ENCODE measurements at regions not wholly inside any gene's neighbourhood (a gene's known extent, or its start where the extent isn't known, plus 50 kb on each side); places are given as distances from the start of the nearest gene placed in this dataset.
A peak's percentile ranks its signal among the peaks of the same experiment; 100 is the strongest.
"Not testable (repeated sequence)": the region's sequence is repeated elsewhere in the genome, so short reads cannot be mapped to it uniquely, and the experiment has no call there.

DNA sequence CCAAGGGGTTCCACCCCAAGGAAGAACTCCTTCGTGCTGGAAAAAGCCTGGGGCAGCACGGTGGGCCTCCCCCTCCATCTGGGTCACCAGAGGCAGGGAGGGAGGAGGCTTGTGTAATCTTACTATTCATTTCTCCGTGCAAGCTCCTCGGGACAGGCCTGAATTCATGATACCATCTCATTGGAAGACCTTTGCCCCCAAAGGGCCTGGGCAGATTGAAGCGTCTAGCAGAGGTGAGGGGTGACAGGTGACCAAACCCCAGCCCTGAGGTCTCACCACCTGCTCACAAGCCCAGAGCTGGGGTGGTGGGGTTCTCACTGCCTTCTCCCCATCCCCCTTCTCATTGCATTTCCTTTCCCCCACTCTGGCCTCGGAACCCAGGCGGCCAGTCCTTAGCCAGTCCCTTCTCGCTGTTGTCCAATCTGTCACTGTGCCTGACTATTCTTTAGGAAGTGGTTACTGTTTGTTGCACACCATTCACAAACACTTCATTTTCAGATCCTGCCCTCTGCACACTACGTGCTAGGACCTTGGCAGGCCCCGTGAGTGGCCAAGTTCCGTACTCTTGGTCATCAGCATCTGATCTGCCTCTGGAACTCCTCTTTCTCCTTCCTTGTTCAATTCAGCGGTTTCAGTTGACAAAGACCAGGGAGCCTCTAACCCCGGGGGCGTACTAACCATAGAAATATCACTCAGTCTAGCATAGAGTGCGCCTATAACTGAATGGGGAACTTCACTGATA is 137.1 kb downstream of the LY86 start:
- DNase-seq = no peak

GRCh38 chr6:6728169-6728941 is 139.8 kb downstream of the LY86 start:
- DNase-seq = no peak

GRCh38 chr6:6729971-6730370 is 141.5 kb downstream of the LY86 start:
- DNase-seq = no peak

- DNase-seq = peak; percentile 82
Measured at GRCh38 chr6:6730831-6731230, 142.3 kb downstream of the LY86 start.

DNA sequence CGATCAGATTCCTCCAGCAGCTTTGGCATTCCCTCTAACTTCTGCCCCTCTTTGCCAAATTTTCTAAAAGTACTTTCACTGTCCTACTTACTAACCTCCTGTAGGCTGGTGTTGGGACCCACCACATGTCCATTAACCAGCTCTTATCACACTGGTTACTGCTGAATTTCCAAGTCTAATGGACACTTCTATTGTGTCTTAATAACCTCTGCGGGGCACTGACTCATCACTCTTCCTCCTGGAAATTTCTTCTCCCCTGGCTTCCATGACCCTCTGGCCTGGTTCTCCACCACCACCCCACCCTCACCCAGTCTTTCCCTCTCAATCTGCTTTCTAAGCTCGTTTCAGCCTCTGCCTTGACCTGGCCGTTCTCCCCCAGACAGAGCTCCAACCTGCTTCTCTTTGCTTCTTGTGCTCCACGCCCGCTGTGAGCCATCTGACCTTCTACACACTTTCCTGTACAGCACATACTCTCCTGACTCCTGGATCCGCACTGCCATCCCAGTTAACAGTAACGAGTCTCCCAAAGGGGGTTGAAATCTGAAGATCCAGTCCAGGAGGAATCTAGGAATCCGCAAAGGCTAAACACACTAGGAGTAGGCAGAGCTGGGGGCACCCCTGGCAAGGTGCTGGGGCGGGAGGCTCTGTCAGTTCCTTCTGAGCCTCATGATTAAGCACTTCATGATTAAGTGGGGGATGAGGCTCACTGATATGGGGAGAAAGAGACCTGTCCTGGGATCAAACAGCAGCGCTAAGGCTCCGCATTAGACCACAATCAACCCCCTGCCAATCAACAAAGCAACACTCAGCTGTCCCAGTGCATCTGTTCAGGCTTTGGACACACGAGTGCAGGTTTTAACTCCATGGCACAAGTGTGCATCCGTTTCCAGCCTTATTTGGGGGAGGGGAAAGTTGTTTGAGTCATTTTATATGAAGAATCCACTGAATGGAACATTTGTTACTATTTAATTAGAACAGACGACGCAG is 146.3 kb downstream of the LY86 start:
- no peak for DNase-seq

DNA sequence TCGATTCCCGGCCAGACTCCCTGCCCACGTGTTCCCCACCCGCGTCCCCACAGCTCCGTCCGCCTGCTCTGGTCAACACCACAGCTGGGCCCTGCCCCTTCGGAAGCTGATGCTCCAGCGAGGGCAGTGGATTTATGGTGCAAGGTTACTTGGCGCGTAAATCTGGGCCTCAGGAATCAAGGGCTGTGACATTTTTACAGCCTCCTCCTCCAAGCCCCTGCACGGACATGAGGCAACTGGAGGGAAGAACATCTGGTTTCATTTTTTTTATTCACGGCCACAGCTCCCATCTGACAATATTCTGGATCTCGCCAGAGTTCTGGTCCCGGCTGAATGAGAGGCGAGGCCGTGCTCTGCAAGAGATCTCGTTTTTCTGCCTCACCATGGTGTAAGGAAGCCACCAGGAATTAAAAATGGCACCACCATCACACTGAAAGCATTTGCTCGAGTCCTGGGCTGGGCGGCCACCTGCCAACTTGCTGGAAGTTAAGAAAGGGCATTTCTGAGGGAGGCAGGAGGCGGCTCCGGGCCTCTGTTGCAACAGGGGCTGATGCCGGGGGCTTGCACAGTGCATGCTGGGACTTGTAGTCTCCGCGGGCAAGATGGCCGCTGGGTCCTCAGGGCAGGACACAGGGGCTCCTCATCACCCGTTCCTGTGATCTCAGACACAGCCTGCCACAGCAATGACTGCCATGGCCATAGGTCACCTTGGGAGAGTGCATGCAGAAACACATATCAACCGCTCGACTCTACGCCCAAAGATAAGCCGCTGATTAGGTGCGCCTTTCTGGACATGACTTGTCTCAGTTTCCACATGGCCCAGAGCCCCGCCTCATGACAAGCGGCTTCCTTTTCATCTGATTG is 148.5 kb downstream of the LY86 start:
- peak; percentile 67 for DNase-seq

- no peak for DNase-seq
Measured at GRCh38 chr6:6737671-6738070, 149.2 kb downstream of the LY86 start.

DNA sequence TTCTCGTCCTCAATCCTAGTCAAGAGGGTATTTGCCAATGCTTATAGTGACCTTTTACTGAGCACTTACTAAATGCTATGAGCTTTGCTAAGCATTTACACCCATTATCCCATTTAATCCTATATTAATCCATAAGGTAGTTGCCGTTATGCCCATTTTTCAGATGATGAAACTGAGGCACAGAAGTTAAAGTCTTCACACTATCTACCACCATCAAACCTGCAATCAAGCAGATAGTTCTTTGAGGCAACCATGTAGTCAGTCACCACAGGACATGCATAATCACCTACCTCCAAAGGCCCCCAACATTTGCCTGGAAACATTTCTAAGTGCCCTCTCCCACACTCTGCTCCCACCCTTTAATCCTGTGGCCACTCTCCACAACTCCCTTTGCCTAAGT is 149.6 kb downstream of the LY86 start:
- no peak for DNase-seq

DNA sequence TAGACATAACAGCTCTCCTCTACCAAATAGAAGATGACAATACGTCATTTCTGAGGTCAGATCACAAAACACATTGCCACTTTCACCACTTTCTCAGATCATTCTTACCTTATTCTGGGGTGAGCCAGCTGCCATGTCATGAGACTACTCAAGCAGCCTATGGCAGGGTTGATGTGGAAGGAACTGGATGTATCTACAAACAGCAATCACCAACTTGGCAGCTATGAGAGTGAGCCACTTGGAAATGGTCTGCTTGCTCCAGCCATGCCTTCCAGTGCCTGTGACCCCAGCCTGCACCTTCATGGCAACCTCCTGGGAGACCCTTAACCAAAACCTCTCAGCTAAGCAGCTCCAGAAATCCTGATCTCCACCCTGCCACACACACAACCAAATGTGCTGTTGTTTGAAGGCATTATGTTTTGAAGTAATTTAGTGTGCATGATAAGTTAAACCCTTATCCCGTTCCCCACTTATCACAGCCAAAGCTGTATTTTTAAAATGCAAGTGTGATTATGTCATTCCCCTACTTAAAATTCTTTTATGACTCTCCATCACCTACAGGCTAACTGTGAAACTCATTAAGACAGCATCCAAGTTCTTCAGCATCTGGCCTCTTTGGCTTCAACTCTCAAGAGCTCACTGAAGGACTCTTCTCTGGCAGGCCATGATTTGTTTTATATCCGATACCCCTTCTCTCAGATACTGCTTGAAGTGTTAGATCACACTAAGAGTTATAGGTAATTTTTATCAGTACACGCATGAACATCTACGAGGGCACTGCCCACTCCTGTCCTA is 150.6 kb downstream of the LY86 start:
- DNase-seq = no peak

DNA sequence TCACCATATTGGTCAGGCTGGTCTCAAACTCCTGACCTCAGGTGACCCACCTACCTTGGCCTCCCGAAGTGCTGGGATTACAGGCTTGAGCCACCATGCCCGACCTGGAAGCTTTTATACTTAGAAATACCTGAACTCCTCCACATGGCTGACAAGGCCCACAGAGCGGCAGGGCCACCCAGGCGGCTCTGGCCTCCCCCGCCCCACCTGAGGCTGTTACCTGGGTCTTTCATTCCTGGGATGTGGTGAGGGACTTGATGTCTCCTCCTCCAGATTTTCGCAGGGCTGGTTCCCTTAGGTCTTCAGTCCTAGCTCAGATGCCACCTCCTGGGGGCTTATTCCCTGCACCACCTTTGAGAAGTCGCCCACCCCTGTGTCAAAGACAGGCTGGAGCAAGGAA is 152.1 kb downstream of the LY86 start:
- no peak for DNase-seq

GRCh38 chr6:6741264-6741663 is 152.7 kb downstream of the LY86 start:
- DNase-seq = no peak

GRCh38 chr6:6742535-6742934 is 154.0 kb downstream of the LY86 start:
- no peak for DNase-seq

DNA sequence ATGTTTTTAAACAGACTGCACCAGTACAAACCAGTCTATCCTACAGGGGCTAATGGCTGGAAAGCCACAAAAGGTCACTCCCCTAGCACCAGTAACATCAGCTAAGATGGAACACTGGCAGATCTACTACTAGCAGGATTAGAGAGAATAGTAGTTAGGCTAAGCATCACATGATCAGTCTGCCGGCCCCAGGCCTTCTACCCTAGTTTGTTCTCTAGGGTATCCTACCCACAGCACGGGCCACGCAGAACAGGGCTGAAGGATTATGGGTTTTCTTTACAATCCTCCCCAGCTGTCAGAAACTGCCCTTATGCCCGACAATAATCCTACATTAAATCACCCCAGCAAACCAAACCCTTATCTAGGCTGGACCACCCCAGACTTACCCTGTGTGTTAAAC is 156.0 kb downstream of the LY86 start:
- DNase-seq = no peak

DNA sequence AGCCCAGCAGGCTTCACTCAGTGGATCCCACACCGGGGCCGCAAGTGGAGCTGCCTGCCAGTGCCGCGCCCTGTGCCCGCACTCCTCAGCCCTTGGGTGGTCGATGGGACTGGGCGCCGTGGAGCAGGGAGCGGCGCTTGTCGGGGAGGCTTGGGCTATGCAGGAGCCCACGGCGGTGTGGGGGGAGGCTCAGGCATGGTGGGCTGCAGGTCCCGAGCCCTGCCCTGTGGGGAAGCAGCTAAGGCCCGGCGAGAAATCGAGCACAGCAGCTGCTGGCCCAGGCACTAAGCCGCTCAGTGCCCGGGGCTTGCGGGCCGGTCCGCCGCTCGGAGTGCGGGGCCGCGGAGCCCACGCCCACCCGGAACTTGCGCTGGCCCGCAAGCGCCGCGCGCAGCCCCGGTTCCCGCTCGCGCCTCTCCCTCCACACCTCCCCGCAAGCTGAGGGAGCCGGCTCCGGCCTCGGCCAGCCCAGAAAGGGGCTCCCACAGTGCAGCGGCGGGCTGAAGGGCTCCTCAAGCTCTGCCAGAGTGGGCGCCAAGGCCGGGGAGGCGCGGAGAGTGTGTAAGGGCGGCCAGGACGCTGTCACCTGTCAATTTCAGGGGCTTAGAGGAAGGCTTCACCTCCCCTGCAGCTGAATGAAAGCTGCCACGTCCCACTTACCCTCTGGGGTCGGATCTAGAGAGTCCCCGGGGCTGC is 157.3 kb downstream of the LY86 start:
- DNase-seq = not testable (repeated sequence)

DNA sequence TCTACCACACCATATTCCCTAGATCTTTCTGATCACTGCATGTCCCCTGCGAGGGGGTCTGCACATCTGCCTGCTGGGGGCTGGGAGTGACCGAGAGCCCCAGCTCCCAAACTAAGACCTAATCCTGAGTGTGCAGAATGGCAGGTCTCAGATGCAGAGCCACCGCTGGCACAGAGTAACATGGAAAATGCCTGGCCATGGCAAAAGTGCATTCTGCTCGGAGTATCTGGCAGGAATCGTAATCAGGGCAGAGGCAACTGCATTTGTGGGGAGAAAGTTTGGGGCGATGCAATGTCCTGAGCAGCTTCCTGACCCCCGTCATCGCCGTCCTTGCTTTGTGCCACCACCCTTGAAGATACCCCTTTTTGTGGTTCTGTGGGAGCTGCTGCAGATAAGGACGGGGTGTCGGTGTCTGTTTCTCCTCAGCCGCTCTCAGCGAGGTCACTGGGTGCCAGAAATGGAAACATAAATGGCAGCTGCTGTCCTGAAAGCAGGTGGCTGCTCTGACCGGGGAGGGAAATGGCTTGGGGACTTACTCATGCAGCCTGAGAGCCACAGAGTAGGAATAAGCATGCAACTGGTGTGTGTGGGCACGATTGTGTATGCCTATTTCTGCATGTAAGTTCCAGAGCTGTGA is 157.9 kb downstream of the LY86 start:
- no peak for DNase-seq

DNA sequence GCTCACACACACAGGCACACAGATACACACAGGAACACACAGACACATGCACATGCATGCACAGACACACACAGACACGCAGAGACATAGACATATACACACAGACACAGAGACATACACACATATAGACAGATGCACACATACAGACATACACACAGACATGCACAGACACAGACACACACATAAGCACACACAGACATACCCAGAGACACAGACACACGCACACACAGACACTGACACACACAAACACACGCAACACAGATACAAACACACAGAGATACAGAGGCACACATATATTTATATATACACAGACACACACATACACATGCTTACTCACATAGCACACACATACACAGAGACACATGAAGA is 158.4 kb downstream of the LY86 start:
- DNase-seq = no peak

GRCh38 chr6:6747371-6747770 is 158.9 kb downstream of the LY86 start:
- DNase-seq = no peak

DNA sequence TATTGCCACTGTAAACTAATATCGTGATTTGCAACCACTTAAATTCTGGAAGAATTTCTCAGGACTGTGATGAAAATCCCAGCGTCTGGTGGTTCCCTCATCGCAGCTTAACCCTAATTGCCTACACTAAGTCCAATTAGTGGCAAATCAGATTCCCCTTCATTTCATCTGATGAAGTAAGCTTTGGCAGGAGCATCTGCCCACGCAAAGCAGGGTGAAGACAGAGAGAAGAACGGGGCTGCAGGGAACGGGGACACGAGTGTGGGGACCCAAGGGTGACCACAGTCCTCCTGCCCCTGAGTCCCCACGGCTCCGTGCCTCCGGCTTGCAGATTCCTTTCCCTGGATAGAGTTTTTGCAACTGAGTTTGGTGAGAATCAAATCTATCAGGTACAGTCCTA is 159.5 kb downstream of the LY86 start:
- no peak for DNase-seq

GRCh38 chr6:6749702-6750491 is 161.4 kb downstream of the LY86 start:
- peak; percentile 86 for DNase-seq

Measured in fibroblast of skin of right quadriceps (primary cell).